Activated CD4-positive, alpha-beta T cell treated with anti-CD3 and anti-CD28 coated beads, Interleukin-2, amount 10 ng/mL, durations not matched to agents 7 days and 5 days (primary cell): ENCODE measurements at regions not wholly inside any gene's neighbourhood (a gene's known extent, or its start where the extent isn't known, plus 50 kb on each side); places are given as distances from the start of the nearest gene placed in this dataset.

Source experiments
- CTCF ChIA-PET: fragments of 350-600 bp; sonication (Branson Sonifier 250); formaldehyde crosslinking; loops from one replicate; lab custom pipeline; 2021; ENCODE audit warnings: antibody characterized with exemption; lab: Charles Lee
- POLR2A ChIA-PET: fragments of 350-600 bp; sonication (Branson Sonifier 250); formaldehyde crosslinking; loops from one replicate; lab custom pipeline; 2021; ENCODE audit warnings: antibody characterized with exemption; lab: Charles Lee
- DNase-seq: peaks from one replicate; pipeline ENCODE4 v3.0.0-alpha.2; 2020
- H3K27ac Mint-ChIP-seq: one replicate; pipeline ENCODE4 v1.8.0; 2021; ENCODE audit warnings: mild to moderate bottlenecking, moderate library complexity, mixed read lengths
- H3K27me3 Mint-ChIP-seq: one replicate; pipeline ENCODE4 v1.8.0; 2021; ENCODE audit warnings: mixed read lengths
- H3K36me3 Mint-ChIP-seq: one replicate; pipeline ENCODE4 v1.8.0; 2021; ENCODE audit warnings: low read depth, mixed read lengths
- H3K4me1 Mint-ChIP-seq: one replicate; pipeline ENCODE4 v1.8.0; 2021; ENCODE audit warnings: mixed read lengths
- H3K4me3 Mint-ChIP-seq: one replicate; pipeline ENCODE4 v1.8.0; 2021; ENCODE audit warnings: mild to moderate bottlenecking, moderate library complexity, mixed read lengths
- H3K9me3 Mint-ChIP-seq: one replicate; pipeline ENCODE4 v1.8.0; 2021; ENCODE audit warnings: mixed read lengths

DNA sequence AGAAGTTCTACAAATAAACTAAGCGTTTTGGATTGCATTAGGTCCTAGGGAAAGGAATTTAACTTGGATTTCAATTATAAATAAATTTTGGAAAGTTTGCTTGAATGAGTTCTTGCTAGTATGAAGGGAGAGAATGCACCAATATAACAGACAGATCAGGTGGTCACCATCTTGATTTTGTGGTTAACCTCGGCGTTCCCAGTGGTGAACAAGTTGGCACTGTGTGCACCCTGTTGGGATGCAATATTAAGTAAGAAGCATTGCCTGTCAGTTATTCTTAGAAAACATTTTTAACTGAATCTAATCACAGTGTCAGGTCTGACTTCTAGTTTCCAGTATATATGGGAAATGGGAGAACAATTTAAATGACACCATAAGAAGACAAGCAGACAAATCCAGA is 673.4 kb downstream of the SLC4A3 start:
- POLR2A ChIA-PET = no interaction called here

DNA sequence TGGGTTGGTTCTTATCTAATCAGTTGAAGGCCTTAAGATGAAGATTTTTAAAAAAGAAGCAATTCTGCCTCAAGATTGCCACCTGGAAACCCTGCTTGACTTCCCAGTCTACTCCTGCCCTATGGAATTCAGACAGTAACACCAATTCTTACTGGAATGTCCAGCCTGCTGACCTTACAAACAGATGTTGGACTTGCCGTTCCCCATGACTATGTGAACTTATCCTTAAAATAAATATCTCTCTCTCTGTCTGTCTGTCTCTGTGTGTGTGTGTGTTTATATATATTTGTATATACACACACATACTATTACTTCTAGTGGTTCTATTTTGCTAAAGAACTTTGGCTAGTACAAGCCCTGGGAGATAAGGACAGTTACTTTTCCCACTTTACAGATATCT is 675.3 kb downstream of the SLC4A3 start:
- POLR2A ChIA-PET = no interaction called here
- CTCF ChIA-PET = no interaction called here
- H3K27ac Mint-ChIP-seq = no peak overlapping the region
- no peaks in the 10 kb centered on the region for H3K9me3 Mint-ChIP-seq
- no peak overlapping the region for H3K4me3 Mint-ChIP-seq
- no peak for DNase-seq
- no peaks in the 10 kb centered on the region for H3K27me3 Mint-ChIP-seq
- no peaks in the 10 kb centered on the region for H3K36me3 Mint-ChIP-seq
- H3K4me1 Mint-ChIP-seq = no peaks in the 10 kb centered on the region

More for the DNA sequence above, 673.4 kb downstream of the SLC4A3 start:
- no peaks in the 10 kb centered on the region for H3K4me1 Mint-ChIP-seq
- no peaks in the 10 kb centered on the region for H3K9me3 Mint-ChIP-seq
- H3K27me3 Mint-ChIP-seq = no peaks in the 10 kb centered on the region
- H3K4me3 Mint-ChIP-seq = no peak overlapping the region
- no peaks in the 10 kb centered on the region for H3K36me3 Mint-ChIP-seq
- CTCF ChIA-PET = no interaction called here
- no peak for DNase-seq
- H3K27ac Mint-ChIP-seq = no peak overlapping the region

DNA sequence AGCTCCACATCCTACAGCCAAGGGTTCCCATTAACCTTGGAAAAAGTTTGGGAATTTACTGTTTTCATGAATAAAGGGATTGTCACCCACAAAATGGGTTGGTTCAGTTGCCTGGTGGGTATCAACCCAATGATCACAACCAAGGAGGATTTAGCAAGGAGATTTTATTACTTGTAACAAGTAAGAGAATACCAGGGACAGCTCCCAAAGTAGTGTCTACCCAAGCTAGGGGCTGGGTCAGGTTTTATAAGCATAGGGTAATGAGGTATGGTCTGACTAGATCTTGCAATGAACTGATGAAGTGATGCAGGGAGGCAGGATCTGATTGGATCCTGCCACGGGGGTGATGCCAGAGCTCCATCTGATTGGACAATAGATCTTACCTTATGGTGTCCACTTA is 681.8 kb downstream of the SLC4A3 start:
- Mint-ChIP-seq H3K9me3 (peaks cover 3% of the 10 kb centered on the region), H3K27me3 (no peaks in the 10 kb centered on the region), H3K4me3 (no peak overlapping the region), H3K27ac (no peak overlapping the region), H3K36me3 (no peaks in the 10 kb centered on the region), H3K4me1 (no peaks in the 10 kb centered on the region)
- ChIA-PET POLR2A (no interaction called here), CTCF (no interaction called here)
- DNase-seq = no peak

DNA sequence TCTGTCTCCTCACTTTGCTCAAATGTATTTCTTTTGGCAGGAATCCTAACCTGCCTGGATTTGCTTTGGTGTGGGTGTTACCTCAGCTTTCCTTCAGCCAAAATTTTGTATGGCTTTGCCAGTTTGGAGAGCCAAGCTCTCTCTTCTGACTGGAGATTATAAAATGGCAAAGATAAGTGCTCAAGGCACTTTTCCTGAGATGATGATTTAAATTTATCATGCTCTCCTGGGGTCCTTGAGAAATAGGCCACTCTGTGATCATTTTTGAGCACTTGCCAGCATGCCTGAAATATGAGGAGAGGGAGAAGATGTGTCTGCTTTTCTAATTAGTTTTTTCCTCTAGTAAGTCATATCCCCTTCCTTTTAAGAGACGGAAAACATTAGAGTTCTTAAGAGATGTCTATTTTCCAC is 683.0 kb downstream of the SLC4A3 start:
- H3K27me3 Mint-ChIP-seq = no peaks in the 10 kb centered on the region
- H3K4me1 Mint-ChIP-seq = no peaks in the 10 kb centered on the region
- H3K9me3 Mint-ChIP-seq = peaks cover 3% of the 10 kb centered on the region
- H3K4me3 Mint-ChIP-seq = no peak overlapping the region
- DNase-seq = no peak
- CTCF ChIA-PET = no interaction called here
- POLR2A ChIA-PET = no interaction called here
- no peak overlapping the region for H3K27ac Mint-ChIP-seq
- H3K36me3 Mint-ChIP-seq = no peaks in the 10 kb centered on the region

DNA sequence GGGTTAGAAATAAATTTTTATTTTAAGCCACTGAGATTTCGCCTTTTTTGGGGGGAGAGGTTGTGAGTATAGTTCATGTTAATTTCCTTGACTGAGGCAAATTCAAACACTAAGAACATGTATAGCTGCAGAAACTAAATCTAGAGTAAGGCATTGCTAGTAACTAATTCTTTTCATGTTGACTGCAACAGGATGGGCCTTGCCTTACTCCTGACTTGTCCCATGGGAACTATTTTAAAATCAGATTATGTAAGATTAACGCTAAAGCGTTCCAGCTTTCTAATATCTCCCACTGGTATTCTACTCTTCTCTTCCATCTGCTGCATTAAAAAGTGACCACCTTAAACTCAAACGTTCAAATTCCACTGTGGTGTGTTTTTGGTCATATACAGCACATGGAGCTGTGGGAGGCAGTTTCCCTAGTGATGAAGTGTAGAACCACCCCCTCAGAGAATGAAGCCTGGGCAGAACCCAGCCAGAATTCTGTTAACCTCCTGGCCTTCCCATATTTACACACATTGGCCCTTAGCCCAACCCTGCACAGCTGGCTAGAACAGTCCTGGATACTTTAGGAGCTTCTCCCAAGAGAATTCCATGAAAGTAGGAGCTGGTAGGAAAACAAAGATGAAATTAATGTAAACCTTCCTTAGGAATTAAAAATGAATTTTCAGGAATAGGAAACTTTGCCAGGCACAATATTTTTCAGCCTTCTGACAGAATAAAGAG is 687.8 kb downstream of the SLC4A3 start:
- Mint-ChIP-seq H3K4me1 (no peaks in the 10 kb centered on the region), H3K36me3 (no peaks in the 10 kb centered on the region)

DNA sequence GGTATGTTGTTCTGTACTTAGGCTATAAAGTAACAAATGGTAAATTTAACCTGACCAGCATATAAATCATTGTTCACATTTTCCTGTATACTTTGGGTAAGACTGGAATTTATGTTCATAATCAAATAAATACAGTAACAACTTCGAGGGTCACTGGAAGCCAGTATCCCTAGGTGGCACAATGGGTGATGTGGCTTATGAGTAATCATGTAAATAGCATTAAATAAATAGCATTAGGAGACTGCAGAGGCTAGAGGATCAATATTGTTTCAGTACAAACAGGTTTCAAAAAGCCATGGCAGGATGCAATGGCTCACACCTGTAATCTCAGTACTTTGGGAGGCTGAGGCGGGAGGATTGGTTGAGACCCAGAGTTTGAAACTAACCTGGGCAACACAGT is 690.6 kb downstream of the SLC4A3 start:
- POLR2A ChIA-PET = no interaction called here
- Mint-ChIP-seq H3K4me1 (no peaks in the 10 kb centered on the region), H3K36me3 (no peaks in the 10 kb centered on the region), H3K27me3 (no peaks in the 10 kb centered on the region), H3K9me3 (peaks cover 3% of the 10 kb centered on the region), H3K27ac (no peak overlapping the region), H3K4me3 (no peak overlapping the region)
- DNase-seq = no peak
- CTCF ChIA-PET = no interaction called here

More for the DNA sequence above, 687.8 kb downstream of the SLC4A3 start:
- ChIA-PET POLR2A (no interaction called here), CTCF (no interaction called here)
- Mint-ChIP-seq H3K4me3 (no peak overlapping the region), H3K27ac (no peak overlapping the region), H3K9me3 (peaks cover 3% of the 10 kb centered on the region), H3K27me3 (no peaks in the 10 kb centered on the region)
- DNase-seq = no peak

DNA sequence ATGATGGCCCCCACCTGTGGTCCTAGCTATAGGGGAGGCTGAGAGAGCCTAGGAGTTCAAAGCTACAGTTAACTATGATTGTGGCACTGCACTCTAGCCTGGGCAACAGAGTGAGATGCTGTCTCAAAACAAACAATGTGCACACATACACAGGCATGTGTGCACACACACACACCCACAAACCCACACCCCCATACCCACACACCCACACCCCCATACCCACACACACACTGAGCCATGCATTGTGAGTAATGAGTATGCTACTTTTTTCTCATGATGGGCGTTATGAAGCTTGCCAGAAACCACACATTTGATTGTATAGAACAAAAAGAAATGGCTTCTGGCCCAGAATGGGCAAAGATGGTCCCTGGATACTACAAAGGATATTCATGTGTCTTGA is 691.1 kb downstream of the SLC4A3 start:
- no peaks in the 10 kb centered on the region for H3K4me1 Mint-ChIP-seq
- no peak overlapping the region for H3K4me3 Mint-ChIP-seq
- H3K27ac Mint-ChIP-seq = no peak overlapping the region
- ChIA-PET POLR2A (no interaction called here), CTCF (no interaction called here)
- DNase-seq = no peak
- H3K9me3 Mint-ChIP-seq = peaks cover 3% of the 10 kb centered on the region
- H3K36me3 Mint-ChIP-seq = no peaks in the 10 kb centered on the region
- no peaks in the 10 kb centered on the region for H3K27me3 Mint-ChIP-seq

DNA sequence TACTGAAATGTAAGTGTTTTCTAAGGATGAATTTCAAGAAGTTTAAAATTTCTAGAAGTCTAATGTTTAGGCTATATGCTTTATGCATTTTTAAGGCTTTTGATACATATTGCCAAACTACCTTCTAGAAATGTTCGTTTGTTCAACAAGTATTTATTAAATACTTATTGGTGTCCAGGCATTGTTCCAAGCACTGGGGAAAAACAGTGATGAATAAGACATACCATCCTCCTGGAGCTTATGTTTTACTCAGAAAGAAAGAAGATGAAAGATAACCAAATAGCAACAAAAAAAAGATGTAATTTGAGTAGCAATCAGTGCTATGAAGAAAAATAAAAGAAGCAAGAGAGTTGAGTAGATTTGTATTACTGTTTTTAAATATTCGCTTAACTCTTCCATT is 692.9 kb downstream of the SLC4A3 start:
- POLR2A ChIA-PET = no interaction called here
- Mint-ChIP-seq H3K27ac (no peak overlapping the region), H3K36me3 (no peaks in the 10 kb centered on the region), H3K4me1 (no peaks in the 10 kb centered on the region), H3K9me3 (no peaks in the 10 kb centered on the region), H3K4me3 (no peak overlapping the region), H3K27me3 (no peaks in the 10 kb centered on the region)
- DNase-seq = no peak
- CTCF ChIA-PET = no interaction called here

DNA sequence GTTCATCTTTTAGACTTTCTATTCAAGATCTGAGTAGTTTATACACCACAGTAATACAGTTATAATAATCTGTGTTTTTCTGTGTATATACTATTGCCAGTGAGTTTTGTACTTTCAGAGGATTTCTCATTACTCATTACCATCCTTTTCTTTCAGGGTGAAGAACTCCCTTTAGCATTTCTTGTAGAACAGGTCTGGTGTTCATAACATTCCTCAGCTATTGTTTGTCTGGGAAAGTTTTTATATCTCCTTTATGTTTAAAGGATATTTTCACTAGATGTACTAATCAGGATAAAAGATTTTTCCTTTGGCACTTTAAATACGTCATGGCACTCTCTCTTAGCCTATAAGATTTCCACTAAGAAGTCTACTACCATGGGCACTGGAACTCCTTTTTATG is 705.5 kb downstream of the SLC4A3 start:
- DNase-seq = no peak
- Mint-ChIP-seq H3K27me3 (no peaks in the 10 kb centered on the region), H3K27ac (no peak overlapping the region), H3K9me3 (peaks cover 4% of the 10 kb centered on the region), H3K4me1 (no peaks in the 10 kb centered on the region), H3K4me3 (no peak overlapping the region), H3K36me3 (no peaks in the 10 kb centered on the region)
- POLR2A ChIA-PET = no interaction called here
- CTCF ChIA-PET = no interaction called here

DNA sequence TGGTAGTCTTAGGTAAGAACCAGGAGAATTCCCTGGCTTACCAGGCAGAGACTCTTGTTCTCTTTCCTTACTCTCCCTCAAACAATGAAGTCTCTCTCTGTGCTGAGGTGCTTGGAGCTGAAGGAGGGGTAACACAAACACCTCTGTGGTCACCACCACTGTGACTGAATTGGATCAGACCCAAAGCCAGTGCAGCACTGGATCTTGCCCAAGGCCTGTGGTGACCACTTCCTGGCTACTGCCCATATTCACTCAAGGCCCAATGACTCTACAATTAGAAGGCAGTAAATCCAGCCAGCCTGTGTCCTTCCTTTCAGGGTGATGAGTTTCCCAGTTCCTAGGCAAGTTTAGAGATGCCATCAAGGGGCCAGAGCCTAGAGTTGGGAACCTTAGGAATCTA is 706.8 kb downstream of the SLC4A3 start:
- H3K9me3 Mint-ChIP-seq = no peaks in the 10 kb centered on the region
- ChIA-PET CTCF (no interaction called here), POLR2A (no interaction called here)
- no peaks in the 10 kb centered on the region for H3K27me3 Mint-ChIP-seq
- no peak overlapping the region for H3K27ac Mint-ChIP-seq
- no peak for DNase-seq
- no peak overlapping the region for H3K4me3 Mint-ChIP-seq
- H3K36me3 Mint-ChIP-seq = no peaks in the 10 kb centered on the region
- H3K4me1 Mint-ChIP-seq = no peaks in the 10 kb centered on the region

DNA sequence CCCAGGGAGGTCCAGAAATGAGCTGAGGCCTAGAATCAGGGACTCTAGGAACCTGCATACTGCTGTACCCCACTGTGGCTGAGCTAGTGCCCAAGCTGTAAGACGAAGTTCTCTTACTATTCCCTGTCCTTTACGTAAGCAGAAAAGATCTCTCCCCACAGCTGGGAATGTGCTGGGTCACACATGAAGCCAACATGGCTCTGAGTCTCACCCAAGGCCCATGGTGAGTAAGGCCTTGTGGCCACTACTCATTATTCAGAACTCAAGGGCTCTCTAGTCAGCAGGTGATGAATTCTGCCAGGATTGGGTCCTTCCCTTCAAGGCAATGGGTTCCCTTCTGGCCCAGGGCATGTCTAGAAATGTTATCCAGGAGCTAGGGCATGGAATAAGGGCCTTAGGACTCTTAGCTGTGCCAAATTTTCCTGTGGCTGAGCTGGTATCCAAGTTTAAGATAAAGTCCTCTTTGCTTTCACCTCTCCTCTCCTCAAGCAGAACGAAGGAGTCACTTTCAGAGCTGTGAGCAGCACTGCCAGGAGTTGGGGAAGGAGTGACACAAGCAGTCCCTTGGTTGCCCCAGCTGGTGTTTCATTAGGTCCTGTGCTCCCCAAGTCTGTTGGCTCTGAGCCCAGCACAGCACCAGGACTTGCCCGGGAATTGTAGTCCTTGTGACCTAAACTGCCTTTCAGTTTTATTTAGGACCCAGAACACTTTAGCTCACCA is 707.6 kb downstream of the SLC4A3 start:
- no peaks in the 10 kb centered on the region for H3K27me3 Mint-ChIP-seq
- no peaks in the 10 kb centered on the region for H3K4me1 Mint-ChIP-seq
- CTCF ChIA-PET = interaction anchor here (1.1 kb wide), 1 partner anchor 12 kb away, joined by 3 read pairs; no protein-coding TSS in a partner anchor
- H3K4me3 Mint-ChIP-seq = no peak overlapping the region
- POLR2A ChIA-PET = no interaction called here
- DNase-seq = no peak
- H3K27ac Mint-ChIP-seq = no peak overlapping the region
- H3K36me3 Mint-ChIP-seq = no peaks in the 10 kb centered on the region
- no peaks in the 10 kb centered on the region for H3K9me3 Mint-ChIP-seq

DNA sequence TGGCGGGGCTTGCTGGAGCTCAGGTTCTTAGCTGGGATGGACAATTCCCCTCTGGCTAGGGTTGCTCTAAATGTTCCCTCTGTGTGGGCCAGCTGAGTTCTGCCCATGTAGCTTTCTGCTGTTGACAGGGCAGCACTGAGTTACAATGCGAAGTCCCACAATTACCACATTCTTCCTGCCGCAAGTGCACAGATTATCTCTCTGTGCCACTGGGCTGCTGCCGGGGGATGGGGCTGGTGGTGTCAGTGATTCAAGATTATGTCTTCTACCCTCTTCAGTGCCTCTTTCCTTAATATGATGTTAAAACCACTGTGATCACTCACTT is 708.1 kb downstream of the SLC4A3 start:
- Mint-ChIP-seq H3K4me1 (no peaks in the 10 kb centered on the region), H3K27me3 (no peaks in the 10 kb centered on the region), H3K27ac (no peak overlapping the region), H3K9me3 (no peaks in the 10 kb centered on the region), H3K4me3 (no peak overlapping the region), H3K36me3 (no peaks in the 10 kb centered on the region)
- ChIA-PET POLR2A (no interaction called here), CTCF (interaction anchor here (1.1 kb wide), 1 partner anchor 12 kb away, joined by 3 read pairs; no protein-coding TSS in a partner anchor)
- DNase-seq = no peak

DNA sequence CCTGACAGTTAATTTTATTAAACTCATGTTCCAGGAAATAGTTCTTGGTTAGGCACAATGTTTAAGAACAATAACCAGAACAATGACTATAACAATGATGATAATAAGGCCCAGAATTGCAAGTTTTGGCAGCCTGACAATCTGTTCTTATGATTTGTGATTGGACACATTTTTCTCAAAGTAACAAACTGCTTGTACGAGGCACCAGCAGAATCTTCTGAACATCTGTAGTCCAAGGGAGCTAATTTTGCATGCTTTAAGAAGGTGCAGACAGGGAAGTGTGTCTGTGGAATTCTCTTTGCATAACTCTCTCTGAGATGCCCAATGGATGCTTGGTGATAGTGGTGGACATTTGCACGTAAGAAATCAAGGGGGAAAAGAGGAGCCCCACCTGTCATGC is 709.3 kb downstream of the SLC4A3 start:
- no peaks in the 10 kb centered on the region for H3K9me3 Mint-ChIP-seq

More for the DNA sequence above, 709.3 kb downstream of the SLC4A3 start:
- Mint-ChIP-seq H3K36me3 (no peaks in the 10 kb centered on the region), H3K4me3 (no peak overlapping the region), H3K27me3 (no peaks in the 10 kb centered on the region), H3K4me1 (no peaks in the 10 kb centered on the region), H3K27ac (no peak overlapping the region)
- POLR2A ChIA-PET = no interaction called here
- no peak for DNase-seq
- CTCF ChIA-PET = no interaction called here
